Neural cell (in vitro differentiated cells): ENCODE measurements at regions not wholly inside any gene's neighbourhood (a gene's known extent, or its start where the extent isn't known, plus 50 kb on each side); places are given as distances from the start of the nearest gene placed in this dataset.

ENCODE experiments used
- MXI1 ChIP-seq: fragments of 450-650 bp; conservative IDR thresholded peaks from 2 replicates; pipeline ENCODE4 v1.6.1; 2014; ENCODE audit warnings: antibody characterized with exemption, mild to moderate bottlenecking; ENCODE audit not compliant: poor library complexity, severe bottlenecking
- TF ChIP-seq, protein P1 (sequence below): IDR thresholded peaks from 2 replicates; pipeline ENCODE4 v1.6.1; 2012; ENCODE audit warnings: borderline replicate concordance
- TF ChIP-seq, protein P2 (sequence below): fragments of 450-650 bp; IDR thresholded peaks from 2 replicates; pipeline ENCODE4 v1.5.1; 2014; ENCODE audit warnings: antibody characterized with exemption, mild to moderate bottlenecking, moderate library complexity; ENCODE audit not compliant: poor library complexity, severe bottlenecking

DNA sequence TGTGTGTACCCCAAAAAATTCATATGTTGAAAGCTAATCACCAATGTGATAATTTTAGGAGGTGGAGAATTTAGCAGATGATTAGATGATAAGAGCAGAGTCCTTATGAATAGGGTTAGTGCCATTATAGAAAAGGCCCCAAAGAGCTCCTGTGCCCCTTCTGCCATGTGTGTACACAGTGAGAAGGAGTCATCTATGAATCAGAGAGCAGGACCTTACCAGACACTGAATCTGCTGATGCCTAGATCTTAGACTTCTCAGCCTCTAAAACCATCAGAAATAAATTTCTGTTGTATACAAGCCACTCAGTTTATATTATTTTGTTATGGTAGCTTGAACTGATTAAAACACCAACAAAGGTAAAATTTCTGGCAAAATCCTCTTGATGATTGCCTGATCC, 560.0 kb upstream of the CDH2 start:
- no peak for TF ChIP-seq MXI1
- TF ChIP-seq, protein P1, sequence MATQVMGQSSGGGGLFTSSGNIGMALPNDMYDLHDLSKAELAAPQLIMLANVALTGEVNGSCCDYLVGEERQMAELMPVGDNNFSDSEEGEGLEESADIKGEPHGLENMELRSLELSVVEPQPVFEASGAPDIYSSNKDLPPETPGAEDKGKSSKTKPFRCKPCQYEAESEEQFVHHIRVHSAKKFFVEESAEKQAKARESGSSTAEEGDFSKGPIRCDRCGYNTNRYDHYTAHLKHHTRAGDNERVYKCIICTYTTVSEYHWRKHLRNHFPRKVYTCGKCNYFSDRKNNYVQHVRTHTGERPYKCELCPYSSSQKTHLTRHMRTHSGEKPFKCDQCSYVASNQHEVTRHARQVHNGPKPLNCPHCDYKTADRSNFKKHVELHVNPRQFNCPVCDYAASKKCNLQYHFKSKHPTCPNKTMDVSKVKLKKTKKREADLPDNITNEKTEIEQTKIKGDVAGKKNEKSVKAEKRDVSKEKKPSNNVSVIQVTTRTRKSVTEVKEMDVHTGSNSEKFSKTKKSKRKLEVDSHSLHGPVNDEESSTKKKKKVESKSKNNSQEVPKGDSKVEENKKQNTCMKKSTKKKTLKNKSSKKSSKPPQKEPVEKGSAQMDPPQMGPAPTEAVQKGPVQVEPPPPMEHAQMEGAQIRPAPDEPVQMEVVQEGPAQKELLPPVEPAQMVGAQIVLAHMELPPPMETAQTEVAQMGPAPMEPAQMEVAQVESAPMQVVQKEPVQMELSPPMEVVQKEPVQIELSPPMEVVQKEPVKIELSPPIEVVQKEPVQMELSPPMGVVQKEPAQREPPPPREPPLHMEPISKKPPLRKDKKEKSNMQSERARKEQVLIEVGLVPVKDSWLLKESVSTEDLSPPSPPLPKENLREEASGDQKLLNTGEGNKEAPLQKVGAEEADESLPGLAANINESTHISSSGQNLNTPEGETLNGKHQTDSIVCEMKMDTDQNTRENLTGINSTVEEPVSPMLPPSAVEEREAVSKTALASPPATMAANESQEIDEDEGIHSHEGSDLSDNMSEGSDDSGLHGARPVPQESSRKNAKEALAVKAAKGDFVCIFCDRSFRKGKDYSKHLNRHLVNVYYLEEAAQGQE = no peak
- TF ChIP-seq, protein P2, sequence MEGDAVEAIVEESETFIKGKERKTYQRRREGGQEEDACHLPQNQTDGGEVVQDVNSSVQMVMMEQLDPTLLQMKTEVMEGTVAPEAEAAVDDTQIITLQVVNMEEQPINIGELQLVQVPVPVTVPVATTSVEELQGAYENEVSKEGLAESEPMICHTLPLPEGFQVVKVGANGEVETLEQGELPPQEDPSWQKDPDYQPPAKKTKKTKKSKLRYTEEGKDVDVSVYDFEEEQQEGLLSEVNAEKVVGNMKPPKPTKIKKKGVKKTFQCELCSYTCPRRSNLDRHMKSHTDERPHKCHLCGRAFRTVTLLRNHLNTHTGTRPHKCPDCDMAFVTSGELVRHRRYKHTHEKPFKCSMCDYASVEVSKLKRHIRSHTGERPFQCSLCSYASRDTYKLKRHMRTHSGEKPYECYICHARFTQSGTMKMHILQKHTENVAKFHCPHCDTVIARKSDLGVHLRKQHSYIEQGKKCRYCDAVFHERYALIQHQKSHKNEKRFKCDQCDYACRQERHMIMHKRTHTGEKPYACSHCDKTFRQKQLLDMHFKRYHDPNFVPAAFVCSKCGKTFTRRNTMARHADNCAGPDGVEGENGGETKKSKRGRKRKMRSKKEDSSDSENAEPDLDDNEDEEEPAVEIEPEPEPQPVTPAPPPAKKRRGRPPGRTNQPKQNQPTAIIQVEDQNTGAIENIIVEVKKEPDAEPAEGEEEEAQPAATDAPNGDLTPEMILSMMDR = no peak
